HEK293 (cell line): ENCODE measurements at regions not wholly inside any gene's neighbourhood (a gene's known extent, or its start where the extent isn't known, plus 50 kb on each side); places are given as distances from the start of the nearest gene placed in this dataset.

Experiments used
- CTCF ChIA-PET: fragments of 350-600 bp; formaldehyde crosslinking; extraction: SDS; loops from one replicate; lab custom pipeline; 2021; ENCODE audit warnings: antibody characterized with exemption; lab: Yijun Ruan, JAX
- POLR2A ChIA-PET: fragments of 300-600 bp; formaldehyde crosslinking; extraction: SDS; loops from one replicate; lab custom pipeline; 2020; ENCODE audit warnings: antibody characterized with exemption, inconsistent platforms; lab: Yijun Ruan, JAX
- H3K27ac ChIP-seq: fragments of 200-500 bp; sonication (Bioruptor generic); 2 replicates; pipeline ENCODE4 v1.5.1; 2014; ENCODE audit warnings: low read depth, low read length, control low read depth, inconsistent platforms; ENCODE audit errors: extremely low read depth
- H3K36me3 ChIP-seq, 2 experiments: fragments of 200-500 bp in 1 of 2; sonication (Bioruptor generic) in 1 of 2; 1 replicate in 1 of 2; 2 replicates in 1 of 2; pipeline ENCODE4 v1.5.1; 2014 to 2017; ENCODE audit warnings: inconsistent platforms in 2 of 2, low read length in 2 of 2; ENCODE audit not compliant: control insufficient read depth in 2 of 2, insufficient read depth in 1 of 2
- H3K4me1 ChIP-seq: fragments of 200-500 bp; sonication (Bioruptor generic); 2 replicates; pipeline ENCODE4 v1.5.1; 2014; ENCODE audit warnings: mild to moderate bottlenecking, low read length, inconsistent platforms; ENCODE audit not compliant: control insufficient read depth, insufficient read depth
- H3K4me3 ChIP-seq: 2 replicates; pipeline ENCODE4 v1.5.1; 2011; ENCODE audit warnings: low read depth, mild to moderate bottlenecking, control low read depth, low read length, moderate library complexity
- H3K9me3 ChIP-seq: fragments of 200-500 bp; sonication (Bioruptor generic); 2 replicates; pipeline ENCODE4 v1.5.1; 2014; ENCODE audit warnings: low read depth, low read length, inconsistent platforms; ENCODE audit not compliant: control insufficient read depth, insufficient read depth
- KLF9 ChIP-seq: fragments of 450-650 bp; formaldehyde crosslinking; IDR thresholded peaks from 2 replicates; pipeline ENCODE4 v1.5.1; 2016; ENCODE audit warnings: missing biosample characterization, missing genetic modification characterization, low read depth
- MEIS1 ChIP-seq: sonication (generic); formaldehyde crosslinking; IDR thresholded peaks from 2 replicates; pipeline ENCODE4 v1.8.1; 2022; ENCODE audit warnings: missing genetic modification reagents, mild to moderate bottlenecking, borderline replicate concordance
- PRDM1 ChIP-seq: fragments of 450-650 bp; formaldehyde crosslinking; IDR thresholded peaks from 2 replicates; pipeline ENCODE4; 2016; ENCODE audit warnings: missing biosample characterization, missing genetic modification characterization
- PRDM10 ChIP-seq: fragments of 450-650 bp; formaldehyde crosslinking; IDR thresholded peaks from 2 replicates; pipeline ENCODE4 v1.5.1; 2016; ENCODE audit warnings: missing biosample characterization, missing genetic modification characterization
- PRDM4 ChIP-seq: fragments of 450-650 bp; formaldehyde crosslinking; IDR thresholded peaks from 2 replicates; pipeline ENCODE4 v1.5.1; 2017; ENCODE audit warnings: missing biosample characterization, missing genetic modification characterization
- SP7 ChIP-seq: fragments of 450-650 bp; formaldehyde crosslinking; IDR thresholded peaks from 2 replicates; pipeline ENCODE4 v1.5.1; 2016; ENCODE audit warnings: missing biosample characterization, missing genetic modification characterization
- TRIM28 ChIP-seq: IDR thresholded peaks from 2 replicates; pipeline ENCODE4 v1.6.1; 2011; ENCODE audit warnings: low read length, control low read depth, borderline replicate concordance
- ZBTB17 ChIP-seq: fragments of 450-650 bp; formaldehyde crosslinking; IDR thresholded peaks from 2 replicates; pipeline ENCODE4 v1.5.1; 2016; ENCODE audit warnings: missing biosample characterization, missing genetic modification characterization
- ZEB2 ChIP-seq: fragments of 450-650 bp; formaldehyde crosslinking; IDR thresholded peaks from 2 replicates; pipeline ENCODE4 v1.5.1; 2016; ENCODE audit warnings: missing biosample characterization, missing genetic modification characterization
- ZFP41 ChIP-seq: fragments of 450-650 bp; formaldehyde crosslinking; IDR thresholded peaks from 2 replicates; pipeline ENCODE4 v1.5.1; 2016; ENCODE audit warnings: missing biosample characterization, missing genetic modification characterization, borderline replicate concordance
- ZNF19 ChIP-seq: fragments of 450-650 bp; formaldehyde crosslinking; IDR thresholded peaks from 2 replicates; pipeline ENCODE4; 2016; ENCODE audit warnings: missing biosample characterization, missing genetic modification characterization, low read depth
- ZNF530 ChIP-seq: fragments of 450-650 bp; formaldehyde crosslinking; IDR thresholded peaks from 2 replicates; pipeline ENCODE4 v1.5.1; 2016; ENCODE audit warnings: low read depth, missing biosample characterization, missing genetic modification characterization
- ZNF560 ChIP-seq: fragments of 450-650 bp; formaldehyde crosslinking; IDR thresholded peaks from 2 replicates; pipeline ENCODE4 v1.5.1; 2017; ENCODE audit warnings: missing biosample characterization, missing genetic modification characterization, borderline replicate concordance
- ZNF596 ChIP-seq: fragments of 450-650 bp; IDR thresholded peaks from 2 replicates; pipeline ENCODE4 v1.5.0; 2018; ENCODE audit warnings: missing biosample characterization, mild to moderate bottlenecking, missing genetic modification characterization, moderate library complexity
- ZNF600 ChIP-seq: fragments of 450-650 bp; formaldehyde crosslinking; IDR thresholded peaks from 2 replicates; pipeline ENCODE4 v1.5.1; 2016; ENCODE audit warnings: missing biosample characterization, missing genetic modification characterization
- ZNF629 ChIP-seq: fragments of 450-650 bp; formaldehyde crosslinking; IDR thresholded peaks from 2 replicates; pipeline ENCODE4 v1.5.1; 2017; ENCODE audit warnings: missing biosample characterization, missing genetic modification characterization
- ZNF660 ChIP-seq: fragments of 450-650 bp; IDR thresholded peaks from 2 replicates; pipeline ENCODE4 v1.5.1; 2018; ENCODE audit warnings: missing biosample characterization, mild to moderate bottlenecking, missing genetic modification characterization
- ZNF791 ChIP-seq: fragments of 450-650 bp; formaldehyde crosslinking; IDR thresholded peaks from 2 replicates; pipeline ENCODE4 v1.5.1; 2016; ENCODE audit warnings: missing biosample characterization, missing genetic modification characterization

- Histone ChIP-seq H3K4me3 (no peak overlapping the region), H3K9me3 (no peaks in the 10 kb centered on the region), H3K4me1 (no peaks in the 10 kb centered on the region; the same call in 1 of the 2 replicates), H3K27ac (no peak overlapping the region), H3K36me3 (no peaks in the 10 kb centered on the region)
- CTCF ChIA-PET = no interaction called here
- peak; percentile 21; the same call in 1 of the 2 replicates for TF ChIP-seq ZEB2 (tag by site-specific recombination)
- no peak for TF ChIP-seq ZNF530 (tag by site-specific recombination)
- peak; percentile 47; the same call in 1 of the 2 replicates for TF ChIP-seq ZNF660
- TF ChIP-seq ZNF600 = peak; percentile 55; the same call in 1 of the 2 replicates
- TF ChIP-seq ZBTB17 (tag by site-specific recombination) = peak; percentile 39; the same call in 1 of the 2 replicates
- peak; percentile 38 for TF ChIP-seq ZNF629 (tag by site-specific recombination)
- TF ChIP-seq SP7 = 0 out of 2 replicates have a peak, but pooled peaks have one; percentile 13
- TF ChIP-seq TRIM28 = no peak
- TF ChIP-seq PRDM1 (tag by site-specific recombination) = no peak
- TF ChIP-seq PRDM4 (tag by site-specific recombination) = no peak
- no peak for TF ChIP-seq ZFP41 (tag by site-specific recombination)
- peak; percentile 89 for TF ChIP-seq PRDM10 (tag by site-specific recombination)
- TF ChIP-seq ZNF560 = no peak
- POLR2A ChIA-PET = no interaction called here
Measured at GRCh38 chr16:24430954-24431760, 108.2 kb upstream of the RBBP6 start.

- Histone ChIP-seq H3K27ac (no peak overlapping the region), H3K4me1 (no peaks in the 10 kb centered on the region; the same call in 1 of the 2 replicates), H3K4me3 (no peak overlapping the region), H3K36me3 (no peaks in the 10 kb centered on the region), H3K9me3 (no peaks in the 10 kb centered on the region)
- TF ChIP-seq KLF9 (tag by site-specific recombination) (no peak), ZNF596 (tag by site-specific recombination) (no peak), ZNF19 (no peak), ZNF791 (tag by site-specific recombination) (no peak), TRIM28 (no peak), MEIS1 (no peak)
- POLR2A ChIA-PET = no interaction called here
- CTCF ChIA-PET = interaction anchor here (0.6 kb wide), 1 partner anchor 25 kb away, joined by 3 read pairs; no protein-coding TSS in a partner anchor
Measured at GRCh38 chr16:24433706-24434105, 105.7 kb upstream of the RBBP6 start.
